NCI-H2107 (cell line): ENCODE measurements at regions not wholly inside any gene's neighbourhood (a gene's known extent, or its start where the extent isn't known, plus 50 kb on each side); places are given as distances from the start of the nearest gene placed in this dataset.

Source experiments
- DNase-seq: peaks from one replicate; lab custom pipeline; 2025; lab: John Stamatoyannopoulos, UW

- DNase-seq = no peak
These were observed 1590.7 kb upstream of the TENM3 start for GRCh38 chr4:180652533-180652932.

- no peak for DNase-seq
These were observed 1587.3 kb upstream of the TENM3 start for GRCh38 chr4:180655886-180656285.

GRCh38 chr4:180657881-180658280, 1585.3 kb upstream of the TENM3 start:
- DNase-seq = no peak

- peak; percentile 70 for DNase-seq
These were observed 1578.3 kb upstream of the TENM3 start for GRCh38 chr4:180664766-180665368.

GRCh38 chr4:180665481-180665880, 1577.7 kb upstream of the TENM3 start:
- DNase-seq = no peak

GRCh38 chr4:180665994-180666824, 1577.0 kb upstream of the TENM3 start:
- DNase-seq = no peak

GRCh38 chr4:180668732-180669131, 1574.5 kb upstream of the TENM3 start:
- DNase-seq = no peak

GRCh38 chr4:180669680-180670079, 1573.5 kb upstream of the TENM3 start:
- DNase-seq = no peak

- DNase-seq = no peak
These were observed 1568.4 kb upstream of the TENM3 start for GRCh38 chr4:180674619-180675358.

- DNase-seq = no peak
These were observed 1567.9 kb upstream of the TENM3 start for GRCh38 chr4:180675359-180675650.

- no peak for DNase-seq
These were observed 1562.9 kb upstream of the TENM3 start for GRCh38 chr4:180680305-180680704.

GRCh38 chr4:180682776-180683175, 1560.4 kb upstream of the TENM3 start:
- no peak for DNase-seq

GRCh38 chr4:180683186-180683585, 1560.0 kb upstream of the TENM3 start:
- no peak for DNase-seq

- no peak for DNase-seq
These were observed 1554.7 kb upstream of the TENM3 start for GRCh38 chr4:180688480-180688879.

- DNase-seq = no peak
These were observed 1548.3 kb upstream of the TENM3 start for GRCh38 chr4:180694875-180695274.

- DNase-seq = no peak
These were observed 1547.4 kb upstream of the TENM3 start for GRCh38 chr4:180695851-180696250.

GRCh38 chr4:180696460-180697092, 1546.6 kb upstream of the TENM3 start:
- DNase-seq = no peak

- no peak for DNase-seq
These were observed 1544.5 kb upstream of the TENM3 start for GRCh38 chr4:180698550-180699195.

GRCh38 chr4:180706766-180707165, 1536.4 kb upstream of the TENM3 start:
- DNase-seq = no peak

- no peak for DNase-seq
These were observed 1532.4 kb upstream of the TENM3 start for GRCh38 chr4:180710628-180711337.

- DNase-seq = no peak
These were observed 1525.7 kb upstream of the TENM3 start for GRCh38 chr4:180717451-180718033.
